ENCODE measurements at regions not wholly inside any gene's neighbourhood (a gene's known extent, or its start where the extent isn't known, plus 50 kb on each side); places are given as distances from the start of the nearest gene placed in this dataset.

DNA sequence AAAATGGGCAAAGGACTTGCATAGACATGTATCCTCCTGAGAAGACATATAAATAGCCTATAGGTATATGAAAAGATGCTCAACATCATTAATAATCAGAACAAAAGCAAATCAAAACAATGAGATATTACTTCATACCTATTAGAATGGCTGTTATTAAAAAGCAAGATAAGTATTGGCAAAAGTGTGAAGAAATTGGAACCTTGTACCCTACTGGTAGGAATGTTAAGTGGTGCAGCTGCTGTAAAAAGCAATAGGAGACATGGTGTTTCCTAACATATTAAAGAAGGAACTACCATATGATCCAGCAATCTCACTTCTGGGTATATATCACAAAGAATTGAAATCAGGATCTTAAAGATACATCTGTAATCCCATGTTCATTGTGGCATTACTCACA, 69.8 kb upstream of the PRR16 start:
- no peak for DNase-seq (ENCODE audit: low read depth, low spot score)
- no peak overlapping the region for H3K4me3 ChIP-seq (ENCODE audit: insufficient read length, low read depth)
- peaks cover 1% of the 10 kb centered on the region; the same call in 1 of the 2 replicates for H3K9me3 ChIP-seq (ENCODE audit: insufficient read depth, low read length)
- H3K4me1 ChIP-seq (ENCODE audit: insufficient read depth, insufficient read length), result no peaks in the 10 kb centered on the region
- TF ChIP-seq ZNF274 (IDR thresholded peaks at IDR 0.05; ENCODE audit: low read depth, low read length) (no peak), SUZ12 (IDR thresholded peaks at IDR 0.05; ENCODE audit: extremely low read depth, insufficient read depth, insufficient read length) (no peak), YY1 (IDR thresholded peaks at IDR 0.05; ENCODE audit: insufficient read depth, insufficient read length) (no peak)
- H3K36me3 ChIP-seq (ENCODE audit: insufficient read depth, insufficient read length, low read length), result no peaks in the 10 kb centered on the region
- H3K9ac ChIP-seq (ENCODE audit: insufficient read length, low read depth), result no peak overlapping the region
- no peaks in the 10 kb centered on the region for H3K27me3 ChIP-seq (ENCODE audit: insufficient read depth, insufficient read length)

GRCh38 chr5:120396186-120396585, 67.9 kb upstream of the PRR16 start:
- no peak overlapping the region for H3K4me3 ChIP-seq (ENCODE audit: insufficient read length, low read depth)
- H3K36me3 ChIP-seq (ENCODE audit: insufficient read depth, insufficient read length, low read length), result no peaks in the 10 kb centered on the region
- H3K9ac ChIP-seq (ENCODE audit: insufficient read length, low read depth), result no peak overlapping the region
- H3K27me3 ChIP-seq (ENCODE audit: insufficient read depth, insufficient read length), result no peaks in the 10 kb centered on the region
- no peak for TF ChIP-seq ZNF274 (IDR thresholded peaks at IDR 0.05; ENCODE audit: low read depth, low read length)
- TF ChIP-seq SUZ12 (IDR thresholded peaks at IDR 0.05; ENCODE audit: extremely low read depth, insufficient read depth, insufficient read length), result no peak
- no peak for TF ChIP-seq YY1 (IDR thresholded peaks at IDR 0.05; ENCODE audit: insufficient read depth, insufficient read length)
- H3K4me1 ChIP-seq (ENCODE audit: insufficient read depth, insufficient read length), result no peaks in the 10 kb centered on the region
- peaks cover 6% of the 10 kb centered on the region; the same call in 1 of the 2 replicates for H3K9me3 ChIP-seq (ENCODE audit: insufficient read depth, low read length)
- DNase-seq (ENCODE audit: low read depth, low spot score), result no peak

DNA sequence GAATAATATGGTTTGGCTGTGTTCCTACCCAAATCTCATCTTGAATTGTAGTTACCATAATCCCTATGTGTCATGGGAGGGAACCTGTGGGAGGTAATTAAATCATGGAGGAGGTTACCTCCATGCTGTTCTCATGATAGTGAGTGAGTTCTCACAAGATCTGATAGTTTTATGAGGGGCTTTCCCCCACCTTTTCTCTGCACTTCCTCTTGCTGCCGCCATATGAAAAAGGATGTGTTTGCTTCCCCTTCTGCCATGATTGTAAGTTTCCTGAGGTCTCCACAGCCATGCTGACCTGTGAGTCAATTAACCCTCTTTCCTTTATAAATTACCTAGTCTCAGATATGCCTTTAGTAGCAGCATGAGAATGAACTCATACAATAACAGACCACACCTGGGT, 63.7 kb upstream of the PRR16 start:
- H3K9me3 ChIP-seq (ENCODE audit: insufficient read depth, low read length), result peaks cover 6% of the 10 kb centered on the region; the same call in 1 of the 2 replicates
- no peak overlapping the region for H3K4me3 ChIP-seq (ENCODE audit: insufficient read length, low read depth)
- no peak for DNase-seq (ENCODE audit: low read depth, low spot score)
- TF ChIP-seq YY1 (IDR thresholded peaks at IDR 0.05; ENCODE audit: insufficient read depth, insufficient read length) (no peak), SUZ12 (IDR thresholded peaks at IDR 0.05; ENCODE audit: extremely low read depth, insufficient read depth, insufficient read length) (no peak), ZNF274 (IDR thresholded peaks at IDR 0.05; ENCODE audit: low read depth, low read length) (no peak)
- H3K36me3 ChIP-seq (ENCODE audit: insufficient read depth, insufficient read length, low read length), result no peaks in the 10 kb centered on the region
- H3K9ac ChIP-seq (ENCODE audit: insufficient read length, low read depth), result no peak overlapping the region
- H3K4me1 ChIP-seq (ENCODE audit: insufficient read depth, insufficient read length), result no peaks in the 10 kb centered on the region
- H3K27me3 ChIP-seq (ENCODE audit: insufficient read depth, insufficient read length), result no peaks in the 10 kb centered on the region

GRCh38 chr5:120402606-120403005, 61.5 kb upstream of the PRR16 start:
- Histone ChIP-seq H3K36me3 (ENCODE audit: insufficient read depth, insufficient read length, low read length) (no peaks in the 10 kb centered on the region), H3K9me3 (ENCODE audit: insufficient read depth, low read length) (peaks cover 13% of the 10 kb centered on the region; the same call in 1 of the 2 replicates), H3K4me3 (ENCODE audit: insufficient read length, low read depth) (no peak overlapping the region), H3K4me1 (ENCODE audit: insufficient read depth, insufficient read length) (no peaks in the 10 kb centered on the region), H3K27me3 (ENCODE audit: insufficient read depth, insufficient read length) (no peaks in the 10 kb centered on the region), H3K9ac (ENCODE audit: insufficient read length, low read depth) (no peak overlapping the region)
- no peak for DNase-seq (ENCODE audit: low read depth, low spot score)
- TF ChIP-seq ZNF274 (IDR thresholded peaks at IDR 0.05; ENCODE audit: low read depth, low read length), result no peak
- TF ChIP-seq YY1 (IDR thresholded peaks at IDR 0.05; ENCODE audit: insufficient read depth, insufficient read length), result no peak
- no peak for TF ChIP-seq SUZ12 (IDR thresholded peaks at IDR 0.05; ENCODE audit: extremely low read depth, insufficient read depth, insufficient read length)

- H3K9me3 ChIP-seq (ENCODE audit: insufficient read depth, low read length), result peaks cover 7% of the 10 kb centered on the region; the same call in 1 of the 2 replicates
- TF ChIP-seq ZNF274 (IDR thresholded peaks at IDR 0.05; ENCODE audit: low read depth, low read length), result no peak
- no peak for TF ChIP-seq YY1 (IDR thresholded peaks at IDR 0.05; ENCODE audit: insufficient read depth, insufficient read length)
- TF ChIP-seq SUZ12 (IDR thresholded peaks at IDR 0.05; ENCODE audit: extremely low read depth, insufficient read depth, insufficient read length), result no peak
- H3K4me1 ChIP-seq (ENCODE audit: insufficient read depth, insufficient read length), result no peaks in the 10 kb centered on the region
- H3K9ac ChIP-seq (ENCODE audit: insufficient read length, low read depth), result no peak overlapping the region
- H3K27me3 ChIP-seq (ENCODE audit: insufficient read depth, insufficient read length), result no peaks in the 10 kb centered on the region
- DNase-seq (ENCODE audit: low read depth, low spot score), result no peak
- H3K36me3 ChIP-seq (ENCODE audit: insufficient read depth, insufficient read length, low read length), result no peaks in the 10 kb centered on the region
- H3K4me3 ChIP-seq (ENCODE audit: insufficient read length, low read depth), result no peak overlapping the region
Observed at GRCh38 chr5:120405286-120405864, 58.7 kb upstream of the PRR16 start.

DNA sequence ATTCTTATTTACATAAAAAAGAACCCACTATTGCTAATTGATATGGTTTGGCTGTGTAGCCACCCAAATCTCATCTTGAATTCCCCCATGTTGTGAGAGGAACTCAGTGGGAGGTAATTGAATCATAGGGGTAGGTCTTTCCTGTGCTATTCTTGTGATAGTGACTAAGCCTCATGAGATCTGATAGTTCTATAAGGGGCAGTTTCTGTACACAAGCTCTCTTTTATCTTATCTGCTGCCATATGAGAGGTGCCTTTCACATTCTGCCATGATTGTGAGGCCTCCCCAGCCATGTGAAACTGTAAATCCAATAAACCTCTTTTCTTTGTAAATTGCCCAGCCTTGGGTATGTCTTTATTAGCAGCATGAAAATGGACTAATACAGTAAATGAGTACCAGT, 58.2 kb upstream of the PRR16 start:
- peaks cover 7% of the 10 kb centered on the region; the same call in 1 of the 2 replicates for H3K9me3 ChIP-seq (ENCODE audit: insufficient read depth, low read length)
- H3K9ac ChIP-seq (ENCODE audit: insufficient read length, low read depth), result no peak overlapping the region
- no peak overlapping the region for H3K4me3 ChIP-seq (ENCODE audit: insufficient read length, low read depth)
- TF ChIP-seq ZNF274 (IDR thresholded peaks at IDR 0.05; ENCODE audit: low read depth, low read length), result no peak
- TF ChIP-seq YY1 (IDR thresholded peaks at IDR 0.05; ENCODE audit: insufficient read depth, insufficient read length), result no peak
- no peak for TF ChIP-seq SUZ12 (IDR thresholded peaks at IDR 0.05; ENCODE audit: extremely low read depth, insufficient read depth, insufficient read length)
- H3K36me3 ChIP-seq (ENCODE audit: insufficient read depth, insufficient read length, low read length), result no peaks in the 10 kb centered on the region
- H3K27me3 ChIP-seq (ENCODE audit: insufficient read depth, insufficient read length), result no peaks in the 10 kb centered on the region
- no peak for DNase-seq (ENCODE audit: low read depth, low spot score)
- no peaks in the 10 kb centered on the region for H3K4me1 ChIP-seq (ENCODE audit: insufficient read depth, insufficient read length)

DNA sequence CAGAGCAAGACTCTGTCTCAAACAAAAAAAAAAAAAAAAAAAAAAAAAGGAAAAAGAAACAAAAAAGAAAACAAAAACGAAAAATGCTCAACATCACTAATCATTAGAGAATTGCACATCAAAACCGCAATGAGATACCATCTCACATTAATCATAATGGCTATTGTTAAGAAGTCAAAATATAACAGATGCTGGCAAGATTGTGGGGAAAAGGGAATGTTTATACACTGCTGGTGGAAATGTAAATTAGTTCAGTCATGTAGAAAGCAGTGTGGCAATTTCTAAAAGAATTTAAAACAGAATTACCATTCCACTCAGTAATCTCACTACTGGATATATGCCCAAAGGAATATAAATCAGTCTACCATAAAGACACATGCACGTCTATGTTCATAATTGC, 50.4 kb upstream of the PRR16 start:
- no peaks in the 10 kb centered on the region for H3K36me3 ChIP-seq (ENCODE audit: insufficient read depth, insufficient read length, low read length)

More for the DNA sequence above, 50.4 kb upstream of the PRR16 start:
- no peak for DNase-seq (ENCODE audit: low read depth, low spot score)
- TF ChIP-seq ZNF274 (IDR thresholded peaks at IDR 0.05; ENCODE audit: low read depth, low read length) (no peak), SUZ12 (IDR thresholded peaks at IDR 0.05; ENCODE audit: extremely low read depth, insufficient read depth, insufficient read length) (no peak), YY1 (IDR thresholded peaks at IDR 0.05; ENCODE audit: insufficient read depth, insufficient read length) (no peak)
- Histone ChIP-seq H3K9ac (ENCODE audit: insufficient read length, low read depth) (no peak overlapping the region), H3K4me1 (ENCODE audit: insufficient read depth, insufficient read length) (no peaks in the 10 kb centered on the region), H3K4me3 (ENCODE audit: insufficient read length, low read depth) (no peak overlapping the region), H3K27me3 (ENCODE audit: insufficient read depth, insufficient read length) (no peaks in the 10 kb centered on the region), H3K9me3 (ENCODE audit: insufficient read depth, low read length) (no peaks in the 10 kb centered on the region)
